ENCODE measurements at regions not wholly inside any gene's neighbourhood (a gene's known extent, or its start where the extent isn't known, plus 50 kb on each side); places are given as distances from the start of the nearest gene placed in this dataset.

GRCh38 chr12:76180401-76181277 lies 96.2 kb upstream of the NAP1L1 start:
- no peak for TF ChIP-seq CTCF (IDR thresholded peaks at IDR 0.05; ENCODE audit: borderline replicate concordance, extremely low read depth, low read length, poor library complexity, severe bottlenecking)
- no peak for TF ChIP-seq EZH2 (IDR thresholded peaks at IDR 0.05; ENCODE audit: borderline replicate concordance, low read depth, low read length, severe bottlenecking)
